Glomerular visceral epithelial cell (primary cell): ENCODE measurements at regions not wholly inside any gene's neighbourhood (a gene's known extent, or its start where the extent isn't known, plus 50 kb on each side); places are given as distances from the start of the nearest gene placed in this dataset.
"Not testable (repeated sequence)": the region's sequence is repeated elsewhere in the genome, so short reads cannot be mapped to it uniquely, and the experiment has no call there.

Experiments used
- DNase-seq: peaks from one replicate; pipeline ENCODE4 v3.0.0-alpha.2; 2016; ENCODE audit errors: extremely low spot score

- DNase-seq: no peak
These were observed 51.2 kb upstream of the MEX3C start for GRCh38 chr18:51248685-51249084.

- DNase-seq: no peak
These were observed 52.5 kb upstream of the MEX3C start for GRCh38 chr18:51250006-51250405.

GRCh38 chr18:51250458-51251024 is 53.1 kb upstream of the MEX3C start:
- no peak for DNase-seq

- DNase-seq: no peak
These were observed 54.1 kb upstream of the MEX3C start for GRCh38 chr18:51251625-51252024.

- no peak for DNase-seq
These were observed 56.0 kb upstream of the MEX3C start for GRCh38 chr18:51253476-51253875.

GRCh38 chr18:51255693-51256092 is 58.2 kb upstream of the MEX3C start:
- no peak for DNase-seq

- no peak for DNase-seq
These were observed 59.7 kb upstream of the MEX3C start for GRCh38 chr18:51257150-51257549.

GRCh38 chr18:51260118-51260517 is 62.6 kb upstream of the MEX3C start:
- DNase-seq: no peak

GRCh38 chr18:51266077-51266476 is 68.6 kb upstream of the MEX3C start:
- not testable (repeated sequence) for DNase-seq

GRCh38 chr18:51266773-51267172 is 69.3 kb upstream of the MEX3C start:
- DNase-seq: no peak

GRCh38 chr18:51273437-51273836 is 76.0 kb upstream of the MEX3C start:
- DNase-seq: no peak

- no peak for DNase-seq
These were observed 78.4 kb upstream of the MEX3C start for GRCh38 chr18:51275712-51276476.

GRCh38 chr18:51278045-51278649 is 80.7 kb upstream of the MEX3C start:
- peak; percentile 10 for DNase-seq

GRCh38 chr18:51279367-51279984 is 82.0 kb upstream of the MEX3C start:
- DNase-seq: no peak

- DNase-seq: no peak
These were observed 90.5 kb upstream of the MEX3C start for GRCh38 chr18:51287818-51288508.

- no peak for DNase-seq
These were observed 91.1 kb upstream of the MEX3C start for GRCh38 chr18:51288582-51288981.

GRCh38 chr18:51290860-51291259 is 93.4 kb upstream of the MEX3C start:
- no peak for DNase-seq

- no peak for DNase-seq
These were observed 103.4 kb upstream of the MEX3C start for GRCh38 chr18:51300912-51301311.

- no peak for DNase-seq
These were observed 103.9 kb upstream of the MEX3C start for GRCh38 chr18:51301376-51301775.

GRCh38 chr18:51316677-51317076 is 119.2 kb upstream of the MEX3C start:
- no peak for DNase-seq

- peak; percentile 13 for DNase-seq
These were observed 124.2 kb upstream of the MEX3C start for GRCh38 chr18:51321696-51322095.

GRCh38 chr18:51323961-51324360 is 126.5 kb upstream of the MEX3C start:
- DNase-seq: no peak
